GM12865 (cell line): ENCODE measurements at regions not wholly inside any gene's neighbourhood (a gene's known extent, or its start where the extent isn't known, plus 50 kb on each side); places are given as distances from the start of the nearest gene placed in this dataset.

ENCODE experiments used
- DNase-seq: peaks from one replicate; pipeline ENCODE4 v3.0.0; 2010; ENCODE audit warnings: low read depth
- H3K4me3 ChIP-seq: 2 replicates; pipeline ENCODE4 v1.5.1; 2011; ENCODE audit warnings: mild to moderate bottlenecking, low read depth, low read length, control low read depth
- TF ChIP-seq, protein P1 (sequence below): IDR thresholded peaks from 2 replicates; pipeline ENCODE4 v1.5.1; 2011; ENCODE audit warnings: low read length, control low read depth, low read depth, inconsistent platforms; ENCODE audit not compliant: insufficient read depth; ENCODE audit errors: missing control alignments

DNA sequence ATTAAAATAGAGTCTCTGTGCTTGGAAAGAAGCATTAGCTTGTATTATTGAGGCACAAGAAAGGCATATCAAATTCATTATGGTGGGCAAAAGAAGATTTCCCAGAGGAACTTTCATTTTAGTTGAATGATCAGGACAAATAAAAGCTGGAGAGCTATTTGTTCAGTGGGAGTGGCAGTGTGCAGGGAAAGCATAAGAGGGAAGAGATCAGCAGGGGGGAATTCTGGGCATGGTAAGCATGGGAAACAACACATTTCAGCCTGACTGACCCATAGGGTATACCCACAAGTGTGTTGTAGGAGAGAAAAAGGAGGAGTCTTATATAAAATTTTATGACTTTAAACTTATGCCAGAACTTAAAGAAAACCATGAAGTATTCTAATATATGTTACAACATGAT is 167.7 kb upstream of the RASA1 start:
- no peak for DNase-seq
- H3K4me3 ChIP-seq = no peak overlapping the region
- TF ChIP-seq, protein P1, sequence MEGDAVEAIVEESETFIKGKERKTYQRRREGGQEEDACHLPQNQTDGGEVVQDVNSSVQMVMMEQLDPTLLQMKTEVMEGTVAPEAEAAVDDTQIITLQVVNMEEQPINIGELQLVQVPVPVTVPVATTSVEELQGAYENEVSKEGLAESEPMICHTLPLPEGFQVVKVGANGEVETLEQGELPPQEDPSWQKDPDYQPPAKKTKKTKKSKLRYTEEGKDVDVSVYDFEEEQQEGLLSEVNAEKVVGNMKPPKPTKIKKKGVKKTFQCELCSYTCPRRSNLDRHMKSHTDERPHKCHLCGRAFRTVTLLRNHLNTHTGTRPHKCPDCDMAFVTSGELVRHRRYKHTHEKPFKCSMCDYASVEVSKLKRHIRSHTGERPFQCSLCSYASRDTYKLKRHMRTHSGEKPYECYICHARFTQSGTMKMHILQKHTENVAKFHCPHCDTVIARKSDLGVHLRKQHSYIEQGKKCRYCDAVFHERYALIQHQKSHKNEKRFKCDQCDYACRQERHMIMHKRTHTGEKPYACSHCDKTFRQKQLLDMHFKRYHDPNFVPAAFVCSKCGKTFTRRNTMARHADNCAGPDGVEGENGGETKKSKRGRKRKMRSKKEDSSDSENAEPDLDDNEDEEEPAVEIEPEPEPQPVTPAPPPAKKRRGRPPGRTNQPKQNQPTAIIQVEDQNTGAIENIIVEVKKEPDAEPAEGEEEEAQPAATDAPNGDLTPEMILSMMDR = no peak

DNA sequence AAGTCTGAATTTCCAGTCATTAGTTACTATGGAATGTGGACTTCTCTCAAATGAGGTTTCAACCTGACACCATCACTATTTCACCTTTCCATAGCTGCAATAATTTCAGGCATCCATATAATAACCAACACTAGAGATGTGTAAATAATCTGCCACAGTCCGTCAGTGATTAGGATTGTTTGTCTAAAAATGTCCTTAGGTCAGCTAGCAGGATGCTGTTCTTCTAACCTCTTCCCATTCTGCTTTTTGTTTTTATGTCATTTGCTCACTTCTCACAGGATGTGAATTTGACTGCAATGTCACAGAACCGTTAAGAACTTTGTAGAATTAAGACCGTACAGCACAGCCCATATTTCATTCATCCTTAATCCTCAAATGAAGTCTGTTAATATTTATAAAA is 166.4 kb upstream of the RASA1 start:
- no peak for DNase-seq
- no peak overlapping the region for H3K4me3 ChIP-seq
- TF ChIP-seq, protein P1 = no peak

DNA sequence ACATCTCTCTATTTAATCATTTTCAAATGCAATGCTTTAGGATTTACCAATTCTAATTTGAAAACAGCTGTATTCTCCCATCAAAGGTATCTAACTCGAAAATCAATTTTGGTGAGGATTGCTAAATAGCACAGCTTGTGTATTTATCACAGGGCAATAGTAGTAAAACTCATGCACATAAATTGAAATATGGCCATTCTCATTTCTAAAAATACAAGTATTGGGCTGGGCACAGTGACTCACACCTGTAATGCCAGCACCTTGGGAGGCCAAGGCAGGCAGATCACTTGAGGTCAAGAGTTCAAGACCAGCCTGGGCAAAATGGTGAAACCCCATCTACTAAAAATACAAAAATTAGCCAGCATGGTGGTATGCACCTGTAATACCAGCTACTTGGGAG is 164.8 kb upstream of the RASA1 start:
- TF ChIP-seq, protein P1 = no peak
- H3K4me3 ChIP-seq = no peak overlapping the region
- DNase-seq = no peak

DNA sequence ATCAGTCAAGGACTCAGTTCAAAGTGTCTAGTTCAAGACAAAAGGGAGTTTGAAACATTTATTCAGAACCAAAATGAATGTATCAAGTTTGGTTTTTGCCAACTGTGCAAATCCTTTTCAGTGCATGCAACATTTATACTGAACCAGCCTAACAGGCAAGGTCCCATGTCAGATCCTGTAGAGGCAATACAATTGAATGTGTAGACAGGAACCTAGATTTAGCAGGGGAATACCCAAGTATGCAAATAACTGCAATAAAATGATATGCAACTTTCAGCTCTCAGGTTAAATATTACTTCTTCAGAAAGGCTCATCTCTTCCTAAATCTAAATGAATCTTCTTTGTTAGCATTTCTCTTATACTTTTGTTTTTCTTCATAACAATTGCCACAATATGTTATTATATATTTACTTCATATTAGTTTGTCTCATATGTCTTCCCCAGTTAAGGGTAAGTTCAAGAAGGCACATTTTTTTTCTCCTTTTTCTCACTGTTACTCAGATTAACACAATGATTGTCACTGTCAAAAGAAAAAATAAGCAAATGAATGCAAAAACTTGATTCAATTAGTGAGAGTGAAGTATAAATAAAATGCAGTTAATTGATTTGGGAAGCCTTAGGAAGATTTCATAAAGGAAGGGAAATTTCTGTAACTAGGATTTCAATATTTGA is 163.9 kb upstream of the RASA1 start:
- TF ChIP-seq, protein P1 = no peak
- no peak overlapping the region for H3K4me3 ChIP-seq
- DNase-seq = peak; percentile 34

DNA sequence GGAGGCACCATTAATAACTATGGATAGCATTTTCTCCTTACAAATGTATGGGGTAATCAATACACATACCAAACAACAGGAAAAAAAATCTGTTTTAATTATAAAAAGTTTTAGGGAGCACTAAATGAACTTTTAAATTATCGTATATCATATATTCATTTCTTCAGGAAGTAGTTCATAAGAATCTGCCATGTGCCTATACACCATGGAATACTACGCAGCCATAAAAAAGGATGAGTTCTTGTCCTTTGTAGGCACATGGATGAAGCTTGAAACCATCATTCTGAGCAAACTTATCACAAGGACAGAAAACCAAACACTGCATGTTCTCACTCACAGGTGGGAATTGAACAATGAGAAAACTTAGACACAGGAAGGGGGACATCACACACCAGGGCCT is 162.1 kb upstream of the RASA1 start:
- H3K4me3 ChIP-seq = no peak overlapping the region
- TF ChIP-seq, protein P1 = no peak
- DNase-seq = no peak

DNA sequence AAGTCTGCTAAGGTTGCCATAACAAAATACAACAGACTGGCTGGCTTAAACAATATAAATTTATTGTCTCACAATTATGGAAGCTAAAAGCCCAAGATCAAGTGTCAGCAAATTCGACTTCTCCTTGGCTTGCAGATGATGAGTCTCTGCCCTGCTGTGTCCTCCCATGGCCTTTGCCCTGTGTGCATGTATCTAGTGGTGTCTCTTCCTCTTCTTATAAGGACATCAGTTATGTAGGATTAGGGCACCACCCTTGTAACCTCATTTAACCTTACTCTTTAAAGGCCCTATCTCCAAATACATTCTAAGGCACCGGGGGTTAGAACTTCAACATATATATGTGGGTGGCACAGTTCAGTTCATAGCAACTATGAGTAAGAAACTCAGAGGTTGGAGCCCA is 157.9 kb upstream of the RASA1 start:
- TF ChIP-seq, protein P1 = no peak
- H3K4me3 ChIP-seq = no peak overlapping the region
- no peak for DNase-seq

DNA sequence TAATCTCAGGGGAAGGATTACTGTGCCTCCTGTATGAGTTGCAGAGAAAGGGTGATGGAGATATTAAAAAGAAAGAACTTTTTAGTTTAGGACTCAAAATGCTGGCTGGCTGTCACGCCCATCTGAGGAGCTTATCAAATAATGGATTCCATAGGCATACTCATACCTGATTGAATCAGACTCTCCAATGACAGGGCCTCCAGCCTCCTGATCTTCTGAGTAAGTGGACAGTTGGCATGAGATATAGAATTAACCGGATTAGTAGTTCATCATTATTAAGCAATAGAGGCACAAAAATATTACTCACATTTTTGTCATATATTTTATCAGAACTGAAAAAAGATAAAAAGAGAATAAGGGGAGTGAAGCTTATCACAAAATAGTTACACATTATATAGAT is 157.0 kb upstream of the RASA1 start:
- TF ChIP-seq, protein P1 = no peak

More for the DNA sequence above, 157.0 kb upstream of the RASA1 start:
- no peak for DNase-seq
- no peak overlapping the region for H3K4me3 ChIP-seq
